T-cell (primary cell): ENCODE measurements at regions not wholly inside any gene's neighbourhood (a gene's known extent, or its start where the extent isn't known, plus 50 kb on each side); places are given as distances from the start of the nearest gene placed in this dataset.

Experiments used
- ATAC-seq, 4 experiments: fragments of 200-7000 bp in 3 of 4; fragments of 150-1000 bp in 1 of 4; cut with Tn5 transposase; replicated peaks in 1 of 4; 1 replicate in 3 of 4; 2 replicates in 1 of 4; pipeline ENCODE4 v1.10.0; 2021; ENCODE audit warnings: moderate library complexity in 3 of 4, mild to moderate bottlenecking in 2 of 4, moderate number of reproducible peaks in 1 of 4
- CTCF ChIA-PET, 2 donors: fragments of 300-600 bp; sonication (Branson Sonifier 250); formaldehyde crosslinking; loops; one replicate each; lab custom pipeline; 2022; ENCODE audit warnings: antibody characterized with exemption in 2 of 2; lab: Charles Lee
- POLR2A ChIA-PET, 2 donors: fragments of 300-600 bp; sonication (Branson Sonifier 250); formaldehyde crosslinking; loops; one replicate each; lab custom pipeline; 2022; ENCODE audit warnings: antibody characterized with exemption in 2 of 2; lab: Charles Lee
- DNase-seq, 35 experiments: peaks; one replicate each; pipeline versions ENCODE4 v3.0.0 to v3.0.0-alpha.2; 2013 to 2023
- H3K27ac ChIP-seq: one replicate; pipeline ENCODE4 v1.5.1; 2013; ENCODE audit warnings: low read length
- H3K27me3 ChIP-seq, 2 experiments: replicated peaks in 1 of 2; 1 replicate in 1 of 2; 2 replicates in 1 of 2; pipeline versions ENCODE4 v1.6.1 to v1.7.0; 2013; ENCODE audit warnings: low read length in 1 of 2, mixed read lengths in 1 of 2; ENCODE audit not compliant: control insufficient read depth in 2 of 2, insufficient read depth in 2 of 2; ENCODE audit errors: extremely low read depth in 1 of 2
- H3K36me3 ChIP-seq, 2 donors: 1 replicate in 1 of 2; 2 replicates in 1 of 2; pipeline versions ENCODE4 v1.6.1 to v1.7.0; 2013; ENCODE audit warnings: low read length in 1 of 2; ENCODE audit not compliant: control insufficient read depth in 2 of 2, insufficient read depth in 1 of 2; ENCODE audit errors: extremely low read depth in 1 of 2
- H3K4me1 ChIP-seq, 2 experiments: 1 replicate in 1 of 2; 2 replicates in 1 of 2; pipeline versions ENCODE4 v1.6.1 to v1.7.0; 2013; ENCODE audit warnings: low read length in 2 of 2, mixed read lengths in 1 of 2; ENCODE audit not compliant: insufficient read depth in 2 of 2, control insufficient read depth in 1 of 2; ENCODE audit errors: extremely low read depth in 1 of 2
- H3K4me3 ChIP-seq, 2 donors: 1 replicate in 1 of 2; 2 replicates in 1 of 2; pipeline versions ENCODE4 v1.5.1 to v1.7.0; 2013; ENCODE audit warnings: mild to moderate bottlenecking in 2 of 2, low read length in 1 of 2, moderate library complexity in 1 of 2; ENCODE audit not compliant: control insufficient read depth in 1 of 2; ENCODE audit errors: extremely low read depth in 1 of 2
- H3K9me3 ChIP-seq: 2 replicates; pipeline ENCODE4 v1.7.0; 2013
- H3K27ac Mint-ChIP-seq, 2 donors: one replicate each; pipeline ENCODE4 v1.8.0; 2020 to 2021; ENCODE audit warnings: mild to moderate bottlenecking in 2 of 2, mixed read lengths in 2 of 2
- H3K27me3 Mint-ChIP-seq, 2 donors: one replicate each; pipeline ENCODE4 v1.8.0; 2021 to 2022; ENCODE audit warnings: mixed read lengths in 2 of 2
- H3K36me3 Mint-ChIP-seq: one replicate; pipeline ENCODE4 v1.8.0; 2021; ENCODE audit warnings: mixed read lengths
- H3K4me1 Mint-ChIP-seq, 3 donors: one replicate each; pipeline ENCODE4 v1.8.0; 2020 to 2022; ENCODE audit warnings: mixed read lengths in 3 of 3, mild to moderate bottlenecking in 1 of 3
- H3K4me3 Mint-ChIP-seq, 3 donors: one replicate each; pipeline ENCODE4 v1.8.0; 2020 to 2022; ENCODE audit warnings: mild to moderate bottlenecking in 3 of 3, mixed read lengths in 3 of 3, moderate library complexity in 3 of 3
- H3K9me3 Mint-ChIP-seq, 3 donors: one replicate each; pipeline ENCODE4 v1.8.0; 2020 to 2022; ENCODE audit warnings: mixed read lengths in 3 of 3
- WGBS: methylation state at CpG from one replicate; pipeline ENCODE4 v1.1.5; 2013; ENCODE audit warnings: missing lambda C conversion rate; ENCODE audit not compliant: insufficient coverage; 5-methylcytosine and 5-hydroxymethylcytosine counted together

DNA sequence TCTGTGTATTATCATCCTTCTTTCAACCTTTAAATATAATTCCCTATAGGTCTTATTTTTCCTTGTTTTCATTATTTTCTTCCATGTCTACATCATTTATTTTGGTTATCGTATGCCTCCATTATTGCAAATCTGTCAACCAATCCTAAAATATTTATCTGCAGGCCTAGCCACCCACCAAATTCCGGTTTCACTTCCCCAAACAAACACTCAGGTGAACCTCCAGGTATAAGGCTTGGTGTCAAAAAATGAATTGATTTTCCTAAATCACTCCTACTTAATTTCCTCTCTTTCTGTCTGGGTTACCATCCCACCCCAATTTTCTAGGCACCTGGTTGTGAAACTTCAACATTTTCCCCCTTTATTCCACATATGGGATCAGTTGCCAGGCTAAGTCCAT lies 111.9 kb upstream of the LINC00305 start:
- Mint-ChIP-seq H3K9me3 (peaks cover 3 to 10% (median 4%) of the 10 kb centered on the region in 3 donors), H3K4me3 (no peak overlapping the region), H3K4me1 (no peaks in the 10 kb centered on the region), H3K27ac (no peak overlapping the region), H3K36me3 (no peaks in the 10 kb centered on the region), H3K27me3 (no peaks in the 10 kb centered on the region)
- 75% methylated on average over 1 of the region's 2 CpGs for WGBS
- ChIA-PET POLR2A (no interaction called here), CTCF (no interaction called here)
- H3K9me3 ChIP-seq = no peaks in the 10 kb centered on the region
- ATAC-seq (no peak), DNase-seq (no peak)
- no peaks in the 10 kb centered on the region for H3K36me3 ChIP-seq
- no peak overlapping the region for H3K27ac ChIP-seq
- no peaks in the 10 kb centered on the region for H3K27me3 ChIP-seq
- H3K4me1 ChIP-seq = no peaks in the 10 kb centered on the region
- H3K4me3 ChIP-seq = no peak overlapping the region

DNA sequence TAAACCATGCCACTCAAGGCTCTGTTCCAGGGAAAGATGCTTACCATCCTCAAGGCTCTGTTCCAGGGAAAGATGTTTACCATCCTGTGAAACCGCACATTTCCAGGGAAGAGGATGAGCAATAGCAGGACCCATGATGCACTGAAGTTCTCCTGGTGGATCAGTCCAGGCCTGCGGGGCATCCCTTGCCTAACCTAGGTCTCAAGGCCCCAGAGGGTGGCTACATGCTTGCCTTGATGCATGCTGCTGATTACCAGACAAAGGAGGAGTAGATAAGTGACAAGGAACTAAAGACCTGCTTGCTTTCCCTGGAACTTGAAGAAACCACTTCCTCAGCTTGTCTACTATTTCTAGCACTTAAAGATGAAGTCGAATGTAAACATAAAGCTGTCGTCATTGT lies 111.0 kb upstream of the LINC00305 start:
- Mint-ChIP-seq H3K4me3 (no peak overlapping the region), H3K9me3 (peaks cover 3 to 6% (median 4%) of the 10 kb centered on the region in 3 donors), H3K27me3 (no peaks in the 10 kb centered on the region), H3K36me3 (no peaks in the 10 kb centered on the region), H3K4me1 (no peaks in the 10 kb centered on the region), H3K27ac (no peak overlapping the region)
- H3K9me3 ChIP-seq = no peaks in the 10 kb centered on the region
- H3K4me3 ChIP-seq = no peak overlapping the region
- ATAC-seq (no peak), DNase-seq (no peak)
- no peaks in the 10 kb centered on the region for H3K27me3 ChIP-seq
- CTCF ChIA-PET = interaction anchor here in 1 of 2 donors (0.8 kb wide), 1 partner anchor 54 kb away, joined by 3 read pairs; no protein-coding TSS in a partner anchor
- POLR2A ChIA-PET = no interaction called here
- H3K4me1 ChIP-seq = no peaks in the 10 kb centered on the region
- WGBS = 83% methylated on average over 2 of the region's 4 CpGs
- H3K36me3 ChIP-seq = no peaks in the 10 kb centered on the region
- H3K27ac ChIP-seq = no peak overlapping the region

DNA sequence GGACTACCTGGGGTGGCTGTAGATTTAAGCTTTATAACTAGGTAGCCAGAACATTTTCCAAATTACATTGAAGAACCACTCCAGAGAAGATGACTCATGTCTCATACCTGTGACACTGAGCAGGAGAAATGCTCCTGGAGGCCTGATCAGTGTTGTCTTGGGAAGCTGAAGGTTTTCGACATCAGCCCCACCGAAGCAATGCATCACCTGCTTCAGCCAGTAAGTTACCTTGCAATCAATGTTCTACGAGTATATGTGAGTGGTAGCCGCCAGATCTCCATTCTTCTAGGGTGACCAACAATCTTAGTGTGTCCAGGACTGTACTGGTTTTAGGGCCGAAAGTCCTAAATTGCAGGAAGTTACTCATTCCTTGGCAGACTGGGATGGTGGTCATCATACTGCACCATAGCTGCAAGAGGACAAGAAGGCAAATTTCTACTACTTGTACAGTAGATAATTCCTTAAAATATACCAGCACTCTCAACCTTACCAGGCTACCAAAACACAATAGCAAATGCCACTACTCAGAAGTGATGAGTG lies 109.3 kb upstream of the LINC00305 start:
- H3K9me3 Mint-ChIP-seq = peaks cover 0 to 6% (median 4%) of the 10 kb centered on the region in 3 donors
- H3K9me3 ChIP-seq = no peaks in the 10 kb centered on the region
- DNase-seq = no peak
- CTCF ChIA-PET = no interaction called here
- H3K27me3 Mint-ChIP-seq = no peaks in the 10 kb centered on the region
- H3K4me1 Mint-ChIP-seq = no peaks in the 10 kb centered on the region
- no peak for ATAC-seq
- no peak overlapping the region for H3K27ac Mint-ChIP-seq
- no peak overlapping the region for H3K4me3 Mint-ChIP-seq
- H3K4me3 ChIP-seq = no peak overlapping the region
- H3K4me1 ChIP-seq = no peaks in the 10 kb centered on the region
- no peaks in the 10 kb centered on the region for H3K27me3 ChIP-seq
- WGBS = 86% methylated on average over 3 of the region's 5 CpGs
- H3K36me3 Mint-ChIP-seq = no peaks in the 10 kb centered on the region
- POLR2A ChIA-PET = no interaction called here
- H3K27ac ChIP-seq = no peak overlapping the region
- H3K36me3 ChIP-seq = no peaks in the 10 kb centered on the region

GRCh38 chr18:64254399-64255093 lies 105.7 kb upstream of the LINC00305 start:
- Histone ChIP-seq H3K27me3 (no peaks in the 10 kb centered on the region), H3K36me3 (no peaks in the 10 kb centered on the region), H3K9me3 (no peaks in the 10 kb centered on the region), H3K4me1 (no peaks in the 10 kb centered on the region), H3K27ac (no peak overlapping the region), H3K4me3 (no peak overlapping the region)
- Mint-ChIP-seq H3K27ac (no peak overlapping the region), H3K4me1 (no peaks in the 10 kb centered on the region), H3K36me3 (no peaks in the 10 kb centered on the region), H3K9me3 (peaks cover 4 to 6% (median 6%) of the 10 kb centered on the region in 3 donors), H3K4me3 (no peak overlapping the region), H3K27me3 (no peaks in the 10 kb centered on the region)
- DNase-seq = no peak
- no CpG with 5 or more reads among the region's 2 CpGs for WGBS
- ChIA-PET CTCF (no interaction called here), POLR2A (no interaction called here)
- no peak for ATAC-seq

GRCh38 chr18:64253873-64254272 lies 105.0 kb upstream of the LINC00305 start:
- Histone ChIP-seq H3K9me3 (no peaks in the 10 kb centered on the region), H3K27me3 (no peaks in the 10 kb centered on the region), H3K4me3 (no peak overlapping the region), H3K4me1 (no peaks in the 10 kb centered on the region), H3K27ac (no peak overlapping the region), H3K36me3 (no peaks in the 10 kb centered on the region)
- no peaks in the 10 kb centered on the region for H3K36me3 Mint-ChIP-seq
- H3K9me3 Mint-ChIP-seq = peaks cover 4 to 9% (median 6%) of the 10 kb centered on the region in 3 donors
- no peaks in the 10 kb centered on the region for H3K4me1 Mint-ChIP-seq
- no peaks in the 10 kb centered on the region for H3K27me3 Mint-ChIP-seq
- no peak overlapping the region for H3K27ac Mint-ChIP-seq
- CTCF ChIA-PET = no interaction called here
- ATAC-seq = no peak
- WGBS = no CpG with 5 or more reads among the region's 2 CpGs
- DNase-seq = no peak
- POLR2A ChIA-PET = interaction anchor here in 1 of 2 donors (0.6 kb wide), 1 partner anchor 16 kb away, joined by 3 read pairs; no protein-coding TSS in a partner anchor
- H3K4me3 Mint-ChIP-seq = no peak overlapping the region

- DNase-seq (no peak), ATAC-seq (no peak)
- no peaks in the 10 kb centered on the region for H3K36me3 Mint-ChIP-seq
- no peaks in the 10 kb centered on the region for H3K9me3 ChIP-seq
- ChIA-PET POLR2A (no interaction called here), CTCF (no interaction called here)
- H3K9me3 Mint-ChIP-seq = peaks cover 4 to 9% (median 6%) of the 10 kb centered on the region in 3 donors
- no peaks in the 10 kb centered on the region for H3K4me1 ChIP-seq
- H3K27me3 ChIP-seq = no peaks in the 10 kb centered on the region
- H3K36me3 ChIP-seq = no peaks in the 10 kb centered on the region
- H3K27ac ChIP-seq = no peak overlapping the region
- no peak overlapping the region for H3K27ac Mint-ChIP-seq
- H3K27me3 Mint-ChIP-seq = no peaks in the 10 kb centered on the region
- no CpG with 5 or more reads among the region's 4 CpGs for WGBS
- no peaks in the 10 kb centered on the region for H3K4me1 Mint-ChIP-seq
- H3K4me3 ChIP-seq = no peak overlapping the region
- no peak overlapping the region for H3K4me3 Mint-ChIP-seq
These were observed 104.3 kb upstream of the LINC00305 start for GRCh38 chr18:64253222-64253621.
